ENCODE measurements at regions not wholly inside any gene's neighbourhood (a gene's known extent, or its start where the extent isn't known, plus 50 kb on each side); places are given as distances from the start of the nearest gene placed in this dataset.
A peak's percentile ranks its signal among the peaks of the same experiment; 100 is the strongest.

- DNase-seq = peak; percentile 42
Observed at GRCh38 chr1:200354243-200354642, 55.6 kb downstream of the ZNF281 start.

DNA sequence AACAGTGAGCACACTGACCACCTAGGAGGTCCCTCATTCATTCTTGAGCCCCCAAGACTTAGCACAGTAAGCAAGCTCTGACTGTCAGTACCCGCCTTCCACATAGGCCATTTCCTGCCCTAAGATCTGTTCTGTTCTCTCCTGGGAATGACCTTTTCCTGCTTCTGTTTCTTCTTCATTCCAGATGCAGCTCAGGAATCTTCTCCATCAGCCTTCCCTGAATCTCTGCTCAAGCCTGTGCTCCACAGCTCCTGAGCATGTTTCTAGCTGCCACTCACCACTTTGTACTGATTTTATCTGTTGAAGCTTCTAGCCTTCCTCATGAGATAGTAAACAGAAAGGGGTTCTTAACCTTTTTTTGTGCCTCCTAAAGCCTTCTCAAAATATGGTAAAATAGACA is 56.6 kb downstream of the ZNF281 start:
- no peak for DNase-seq

- DNase-seq = peak; percentile 36
Observed at GRCh38 chr1:200351826-200352549, 57.8 kb downstream of the ZNF281 start.

DNA sequence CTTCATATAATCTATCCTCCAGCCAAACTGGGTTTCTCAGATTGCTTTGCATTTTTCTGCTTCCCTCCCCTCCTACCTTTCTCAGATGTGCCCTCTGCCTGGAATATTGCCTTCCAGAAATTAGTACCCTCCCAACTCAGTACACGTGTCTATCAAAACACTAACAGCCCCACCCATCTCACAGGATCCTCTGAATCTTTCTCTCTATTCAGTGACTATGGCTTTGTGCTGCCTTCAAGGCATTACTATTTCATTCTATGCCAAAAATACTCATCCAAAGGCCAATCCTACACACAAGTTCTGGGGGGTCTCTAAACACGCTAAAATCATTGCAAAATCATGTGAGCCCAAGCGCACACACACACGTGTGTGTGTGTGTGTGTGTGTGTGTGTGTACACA is 58.4 kb downstream of the ZNF281 start:
- no peak for DNase-seq

- DNase-seq = no peak
Observed at GRCh38 chr1:200346700-200347099, 63.1 kb downstream of the ZNF281 start.

DNA sequence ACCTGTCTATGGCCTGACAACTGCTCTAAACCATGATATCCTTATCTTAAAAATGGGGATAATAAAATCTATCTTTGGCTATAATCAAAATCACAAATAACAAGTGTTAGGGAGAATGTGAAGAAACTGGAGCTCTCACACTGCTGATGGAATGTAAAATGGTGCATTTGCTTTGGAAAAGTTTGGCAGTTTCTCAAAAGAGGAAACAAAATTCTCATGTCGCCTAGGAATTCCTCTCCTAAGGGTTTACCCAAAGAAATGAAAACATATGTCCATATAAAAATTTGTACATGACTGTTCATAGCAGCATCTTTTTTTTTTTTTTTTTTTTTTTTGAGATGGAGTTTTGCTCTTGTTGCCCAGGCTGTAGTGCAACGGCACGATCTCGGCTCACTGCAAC is 64.3 kb downstream of the ZNF281 start:
- DNase-seq = no peak

DNA sequence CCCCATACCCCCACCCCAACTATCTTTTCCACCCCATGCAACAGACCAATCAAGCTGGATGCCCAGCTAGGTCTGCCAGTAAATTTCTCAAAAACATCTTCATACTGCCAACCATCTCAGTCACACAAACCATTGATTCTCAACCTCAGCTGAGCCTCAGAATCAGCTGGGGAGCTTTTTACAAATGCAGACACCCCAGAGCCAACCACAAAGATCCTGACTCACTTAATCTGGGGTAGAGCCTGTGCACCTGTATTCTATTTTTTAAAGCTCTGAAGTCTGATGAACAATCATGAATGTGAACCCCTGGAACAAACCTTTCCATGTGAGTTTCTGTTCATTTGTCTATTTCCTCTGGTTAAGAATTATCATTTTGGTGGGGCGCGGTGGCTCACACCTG is 66.0 kb downstream of the ZNF281 start:
- DNase-seq = no peak

- no peak for DNase-seq
Observed at GRCh38 chr1:200342511-200343311, 67.1 kb downstream of the ZNF281 start.

- DNase-seq = no peak
Observed at GRCh38 chr1:200338451-200338850, 71.4 kb downstream of the ZNF281 start.

- no peak for DNase-seq
Observed at GRCh38 chr1:200337831-200338230, 72.0 kb downstream of the ZNF281 start.

DNA sequence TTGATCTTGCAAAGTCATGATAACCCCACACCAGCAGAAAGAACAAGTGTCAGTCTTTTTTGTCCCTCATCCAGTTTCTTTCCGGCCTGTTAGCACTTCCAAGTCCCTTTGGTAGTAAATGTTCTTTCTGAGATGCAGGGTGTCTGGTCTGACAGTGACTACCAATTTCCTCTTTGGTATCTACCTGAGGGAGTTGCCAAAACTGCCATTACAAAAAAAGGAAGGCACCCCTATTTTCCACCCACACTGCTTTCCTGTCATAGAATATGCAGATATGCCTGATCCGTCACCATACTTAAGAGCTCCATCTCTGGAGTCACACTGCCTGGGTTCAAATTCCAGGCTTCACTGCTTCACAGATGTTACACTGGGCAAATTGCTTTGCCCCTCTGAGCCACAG is 72.4 kb downstream of the ZNF281 start:
- no peak for DNase-seq

- no peak for DNase-seq
Observed at GRCh38 chr1:200336901-200337391, 72.9 kb downstream of the ZNF281 start.

DNA sequence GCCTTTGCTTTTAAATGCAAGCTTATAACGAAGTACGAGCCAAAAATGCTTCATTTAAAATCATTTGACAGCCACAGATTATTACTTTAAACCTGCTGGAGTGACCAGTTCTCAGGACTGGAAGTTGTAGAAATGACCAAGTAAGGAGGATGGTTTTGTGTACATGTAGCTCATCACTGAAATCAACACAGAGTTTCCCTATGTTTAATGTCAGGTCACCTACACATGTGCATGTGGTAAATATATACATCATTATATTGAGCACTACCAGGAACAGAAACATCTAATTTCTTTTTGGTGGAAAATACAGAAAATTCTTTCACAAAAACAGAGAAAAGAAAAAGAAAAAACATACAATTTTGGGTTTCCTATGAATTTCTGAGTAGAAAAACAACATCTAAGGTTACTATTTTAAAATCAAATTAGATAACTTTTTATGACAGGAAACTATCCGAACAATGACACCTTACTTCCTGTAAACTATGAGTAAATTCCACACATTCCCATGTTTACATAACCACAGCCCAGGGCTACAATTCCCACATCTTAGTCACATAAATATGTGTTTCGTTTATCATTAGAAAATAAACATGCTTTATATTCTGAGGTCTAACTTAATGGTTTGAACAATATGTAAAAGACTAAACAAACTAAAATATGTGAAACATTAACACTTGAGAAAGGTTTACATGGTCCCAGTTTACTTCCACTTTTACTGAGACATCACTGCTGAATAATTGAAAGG is 73.6 kb downstream of the ZNF281 start:
- DNase-seq = no peak

DNA sequence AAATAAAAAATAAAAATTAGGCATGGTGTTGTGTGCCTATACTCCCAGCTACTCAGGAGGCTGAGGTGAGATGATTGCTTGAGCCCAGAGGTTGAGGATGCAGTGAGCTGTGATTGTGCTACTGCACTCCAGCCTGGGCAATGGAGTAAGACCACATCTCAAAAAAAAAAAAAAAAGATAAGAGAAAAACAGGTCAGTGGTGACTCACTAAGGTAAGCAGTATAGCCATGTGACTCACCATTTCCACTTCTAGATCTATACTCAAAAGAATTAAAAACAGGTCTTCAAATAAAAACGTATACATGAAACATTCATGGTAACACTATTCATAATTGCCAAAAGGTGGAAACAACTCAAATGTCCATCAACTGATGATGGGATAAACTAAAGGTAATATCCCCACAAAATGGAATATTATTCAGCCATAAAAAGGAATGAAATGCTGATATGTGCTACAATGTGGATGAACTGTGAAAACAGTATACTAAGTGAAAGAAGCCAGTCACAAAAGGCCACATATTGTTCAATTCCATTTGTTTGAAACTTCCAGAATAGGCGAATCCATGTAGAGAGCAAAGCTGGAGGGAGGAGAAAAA is 75.1 kb downstream of the ZNF281 start:
- DNase-seq = no peak

- no peak for DNase-seq
Observed at GRCh38 chr1:200333329-200333728, 76.5 kb downstream of the ZNF281 start.

GRCh38 chr1:200332716-200333115 is 77.1 kb downstream of the ZNF281 start:
- no peak for DNase-seq

GRCh38 chr1:200330741-200331428 is 79.0 kb downstream of the ZNF281 start:
- DNase-seq = no peak

DNA sequence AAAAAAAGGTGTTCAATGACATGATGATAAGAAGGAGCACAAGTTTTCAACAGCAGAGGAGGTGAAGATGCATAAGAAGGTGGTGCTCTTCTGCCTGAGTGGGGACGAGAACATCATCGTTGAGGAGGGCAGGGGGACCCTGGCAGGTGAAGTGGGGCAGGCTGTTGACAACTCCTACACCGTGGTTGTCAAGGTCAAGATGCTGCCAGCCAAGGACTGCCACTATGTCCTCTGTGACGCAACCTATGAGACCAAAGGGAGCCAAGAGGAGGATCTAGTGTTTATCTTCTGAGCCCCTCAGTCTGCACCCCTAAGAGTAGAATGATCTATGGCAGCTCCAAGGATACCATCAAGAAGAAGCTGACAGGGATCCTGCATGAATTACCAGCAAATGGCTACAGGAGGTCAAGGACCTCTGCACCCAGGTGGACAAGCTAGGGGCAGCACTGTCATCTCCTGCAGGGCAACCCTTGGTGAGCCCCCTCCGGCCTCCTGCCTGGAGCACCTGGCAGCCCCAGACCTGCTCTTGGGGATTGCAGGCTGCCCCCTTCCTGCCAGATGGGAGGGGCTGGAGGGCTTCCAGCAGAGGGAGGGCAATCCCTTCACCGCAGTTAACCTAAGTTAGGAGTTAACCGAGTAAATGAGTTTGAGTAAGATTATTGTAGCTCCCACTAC is 80.5 kb downstream of the ZNF281 start:
- no peak for DNase-seq

GRCh38 chr1:200328379-200328778 is 81.5 kb downstream of the ZNF281 start:
- no peak for DNase-seq

DNA sequence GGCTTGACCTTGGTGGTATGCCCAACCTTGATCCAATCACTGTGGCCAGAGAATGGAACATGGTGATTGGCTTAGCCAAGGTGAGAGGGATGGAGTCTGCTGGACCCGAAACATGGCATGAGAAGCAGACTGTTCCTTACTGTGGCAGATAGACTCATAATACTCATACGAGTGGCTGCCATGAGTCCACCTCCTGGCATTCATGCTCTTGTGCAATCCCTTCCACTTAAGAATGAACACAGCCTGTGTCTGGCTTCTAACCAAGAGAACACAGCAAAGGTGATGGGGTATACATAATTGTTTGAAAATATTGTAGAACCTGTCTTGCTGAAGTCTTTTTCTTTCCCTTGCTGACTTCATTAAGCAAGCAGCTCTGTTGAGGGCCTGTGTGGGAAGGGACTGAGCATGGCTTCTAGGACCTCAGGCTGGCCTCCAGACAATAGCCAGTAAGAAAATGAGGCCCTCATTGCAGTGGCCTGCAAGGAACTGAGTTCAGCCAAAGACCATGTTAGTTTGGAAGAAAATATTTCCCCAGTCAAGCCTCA is 85.9 kb downstream of the ZNF281 start:
- DNase-seq = no peak

DNA sequence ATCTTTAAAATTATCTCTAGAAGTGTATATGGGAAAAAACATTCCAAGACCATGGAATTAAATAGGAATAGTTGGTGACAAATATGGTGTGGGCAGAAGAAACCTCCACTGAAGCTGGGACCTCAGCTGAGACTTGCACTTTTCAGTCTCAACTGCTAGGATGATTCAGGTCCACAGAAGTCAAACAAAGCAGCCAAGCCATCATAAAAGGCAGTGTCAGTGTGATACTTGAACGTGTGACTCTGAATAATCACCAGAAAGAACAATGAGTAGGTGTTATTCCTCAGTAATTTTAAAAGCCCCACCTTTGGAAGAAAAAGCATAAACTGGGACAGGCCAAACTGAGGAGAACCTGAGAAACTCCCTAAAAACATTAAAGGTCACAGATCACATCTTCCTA is 90.7 kb downstream of the ZNF281 start:
- DNase-seq = no peak

DNA sequence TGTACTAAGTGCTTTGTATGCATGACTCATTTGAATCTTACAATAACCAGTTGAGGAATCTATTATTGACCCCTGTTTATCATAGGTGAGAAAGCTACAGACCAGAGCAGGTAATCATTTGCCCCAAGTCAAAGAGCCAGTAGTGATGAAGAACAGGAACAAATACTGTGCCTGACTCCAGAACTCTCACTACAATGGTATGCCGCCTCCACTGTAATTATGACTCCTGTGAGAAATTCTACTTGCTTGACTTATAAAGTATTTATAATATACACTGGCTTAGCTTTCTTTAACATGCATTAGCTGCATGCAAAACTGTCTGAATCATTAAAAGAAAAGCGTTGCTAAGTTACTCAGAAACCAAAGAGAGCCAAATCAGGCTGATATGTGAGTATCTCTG is 92.6 kb downstream of the ZNF281 start:
- no peak for DNase-seq
